ENCODE measurements at regions not wholly inside any gene's neighbourhood (a gene's known extent, or its start where the extent isn't known, plus 50 kb on each side); places are given as distances from the start of the nearest gene placed in this dataset.
A peak's percentile ranks its signal among the peaks of the same experiment; 100 is the strongest.

DNA sequence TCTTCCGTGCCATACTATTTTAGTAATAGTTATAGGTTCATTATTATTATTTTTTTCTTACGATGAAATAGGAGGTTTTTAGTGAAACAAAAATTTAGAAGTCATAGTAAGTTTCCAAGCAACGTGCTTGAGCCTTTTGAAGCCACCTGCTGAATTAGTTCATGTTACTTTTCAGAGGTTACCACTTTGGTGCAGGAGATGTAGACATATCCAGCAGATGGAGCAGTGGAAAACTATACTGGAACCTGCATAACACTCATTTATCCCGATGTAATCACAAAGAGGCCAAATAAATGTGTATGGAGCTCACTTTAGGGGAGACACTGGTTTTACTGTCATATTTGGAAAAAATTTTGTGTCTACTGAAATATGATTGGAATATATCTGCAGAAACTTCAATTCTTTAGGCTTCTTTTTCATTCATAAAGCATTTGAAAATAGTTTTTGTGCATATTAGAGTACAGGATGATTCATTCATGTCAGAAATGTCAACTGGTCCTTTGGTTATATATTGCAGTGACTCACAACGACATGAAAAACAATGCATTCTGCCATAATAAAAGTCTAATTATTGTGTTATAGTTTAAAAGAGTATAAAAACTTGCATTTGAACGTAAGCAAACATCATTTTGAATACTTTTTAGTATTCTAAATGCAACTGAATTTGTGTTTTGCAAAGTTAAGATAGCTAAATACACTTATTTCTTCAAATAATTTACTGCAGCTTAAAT lies 2182.9 kb upstream of the TENM3 start:
- Histone ChIP-seq H3K4me1 (peaks cover 12 to 28% (median 22%) of the 10 kb centered on the region in 4 donors), H3K36me3 (no peaks in the 10 kb centered on the region), H3K27ac (replicated peaks in 1 of 4) (no peak overlapping the region), H3K27me3 (peaks cover 5 to 59% (median 17%) of the 10 kb centered on the region in 4 donors), H3K9me3 (no peaks in the 10 kb centered on the region), H3K4me3 (peak overlapping the region in 1 of 4 donors; percentile 54)
- no peak for DNase-seq (ENCODE audit: extremely low spot score)
- intact Hi-C loops (cut with DNase I) = no loop called here
- WGBS = 28% methylated on average over 6 of the region's 6 CpGs
- TF ChIP-seq, protein P1, sequence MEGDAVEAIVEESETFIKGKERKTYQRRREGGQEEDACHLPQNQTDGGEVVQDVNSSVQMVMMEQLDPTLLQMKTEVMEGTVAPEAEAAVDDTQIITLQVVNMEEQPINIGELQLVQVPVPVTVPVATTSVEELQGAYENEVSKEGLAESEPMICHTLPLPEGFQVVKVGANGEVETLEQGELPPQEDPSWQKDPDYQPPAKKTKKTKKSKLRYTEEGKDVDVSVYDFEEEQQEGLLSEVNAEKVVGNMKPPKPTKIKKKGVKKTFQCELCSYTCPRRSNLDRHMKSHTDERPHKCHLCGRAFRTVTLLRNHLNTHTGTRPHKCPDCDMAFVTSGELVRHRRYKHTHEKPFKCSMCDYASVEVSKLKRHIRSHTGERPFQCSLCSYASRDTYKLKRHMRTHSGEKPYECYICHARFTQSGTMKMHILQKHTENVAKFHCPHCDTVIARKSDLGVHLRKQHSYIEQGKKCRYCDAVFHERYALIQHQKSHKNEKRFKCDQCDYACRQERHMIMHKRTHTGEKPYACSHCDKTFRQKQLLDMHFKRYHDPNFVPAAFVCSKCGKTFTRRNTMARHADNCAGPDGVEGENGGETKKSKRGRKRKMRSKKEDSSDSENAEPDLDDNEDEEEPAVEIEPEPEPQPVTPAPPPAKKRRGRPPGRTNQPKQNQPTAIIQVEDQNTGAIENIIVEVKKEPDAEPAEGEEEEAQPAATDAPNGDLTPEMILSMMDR (IDR thresholded peaks at IDR 0.05) = no peak
- TF ChIP-seq POLR2A (IDR thresholded peaks at IDR 0.05; ENCODE audit: low read depth) (no peak), EP300 (IDR thresholded peaks at IDR 0.05) (no peak), POLR2AphosphoS5 (IDR thresholded peaks at IDR 0.05) (no peak)

DNA sequence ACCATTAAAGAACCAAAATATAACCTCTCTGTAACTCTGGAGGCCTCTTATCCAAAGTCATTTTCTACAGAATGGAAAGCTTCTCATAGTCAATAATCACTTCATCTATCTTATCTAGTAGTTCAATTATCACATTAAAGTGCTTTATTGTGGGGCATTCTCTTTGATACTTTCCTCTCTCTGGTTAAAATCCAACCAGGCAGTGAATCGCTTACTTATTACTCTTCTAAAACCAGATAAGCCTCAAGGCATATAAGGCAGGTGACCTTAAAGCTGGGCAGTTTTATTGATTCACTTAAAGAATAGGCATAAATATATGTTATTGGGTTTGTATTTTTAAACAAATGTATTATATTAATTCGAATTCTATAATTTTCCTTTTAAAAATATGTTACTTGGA lies 2162.1 kb upstream of the TENM3 start:
- whole genome bisulfite sequencing = 77% methylated on average over 2 of the region's 2 CpGs
- intact Hi-C loops (cut with DNase I) = no loop called here
- Histone ChIP-seq H3K36me3 (no peaks in the 10 kb centered on the region), H3K27me3 (peaks cover 0 to 5% (median 0%) of the 10 kb centered on the region in 4 donors), H3K27ac (replicated peaks in 1 of 4) (no peak overlapping the region), H3K9me3 (no peaks in the 10 kb centered on the region), H3K4me1 (no peaks in the 10 kb centered on the region), H3K4me3 (no peak overlapping the region)
- DNase-seq (ENCODE audit: extremely low spot score) = no peak
- TF ChIP-seq EP300 (IDR thresholded peaks at IDR 0.05) = no peak
- no peak for TF ChIP-seq POLR2AphosphoS5 (IDR thresholded peaks at IDR 0.05)
- TF ChIP-seq POLR2A (IDR thresholded peaks at IDR 0.05; ENCODE audit: low read depth) = no peak
- TF ChIP-seq, protein P1 (IDR thresholded peaks at IDR 0.05) = no peak

DNA sequence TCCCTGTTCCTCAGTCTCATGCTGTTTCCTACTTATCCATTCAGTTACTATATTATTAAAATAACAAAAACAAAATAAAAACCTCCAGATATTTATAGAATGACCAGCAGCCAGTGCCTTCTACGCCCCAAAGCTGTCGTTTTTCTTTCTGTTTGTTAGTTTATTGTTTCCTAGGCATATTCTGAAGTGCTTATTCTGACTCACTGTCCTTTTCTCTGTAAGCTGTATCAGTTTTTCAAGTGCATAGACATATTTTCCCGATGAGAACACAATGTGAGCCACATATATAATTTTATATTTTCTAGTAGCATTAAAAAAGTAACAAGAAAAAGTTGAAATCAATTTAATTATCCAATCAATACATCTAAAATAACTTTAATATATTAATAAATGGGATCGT lies 2158.6 kb upstream of the TENM3 start:
- no peak overlapping the region for H3K27ac ChIP-seq (replicated peaks in 1 of 4)
- TF ChIP-seq POLR2AphosphoS5 (IDR thresholded peaks at IDR 0.05) (no peak), EP300 (IDR thresholded peaks at IDR 0.05) (no peak), POLR2A (IDR thresholded peaks at IDR 0.05; ENCODE audit: low read depth) (no peak)
- TF ChIP-seq, protein P1 (IDR thresholded peaks at IDR 0.05) = no peak
- WGBS = 52% methylated on average over 4 of the region's 4 CpGs
- H3K4me3 ChIP-seq = no peak overlapping the region
- H3K36me3 ChIP-seq = no peaks in the 10 kb centered on the region
- H3K27me3 ChIP-seq = no peaks in the 10 kb centered on the region
- no peaks in the 10 kb centered on the region for H3K4me1 ChIP-seq
- no peaks in the 10 kb centered on the region for H3K9me3 ChIP-seq
- DNase-seq (ENCODE audit: extremely low spot score) = no peak
- intact Hi-C loops (cut with DNase I) = no loop called here

DNA sequence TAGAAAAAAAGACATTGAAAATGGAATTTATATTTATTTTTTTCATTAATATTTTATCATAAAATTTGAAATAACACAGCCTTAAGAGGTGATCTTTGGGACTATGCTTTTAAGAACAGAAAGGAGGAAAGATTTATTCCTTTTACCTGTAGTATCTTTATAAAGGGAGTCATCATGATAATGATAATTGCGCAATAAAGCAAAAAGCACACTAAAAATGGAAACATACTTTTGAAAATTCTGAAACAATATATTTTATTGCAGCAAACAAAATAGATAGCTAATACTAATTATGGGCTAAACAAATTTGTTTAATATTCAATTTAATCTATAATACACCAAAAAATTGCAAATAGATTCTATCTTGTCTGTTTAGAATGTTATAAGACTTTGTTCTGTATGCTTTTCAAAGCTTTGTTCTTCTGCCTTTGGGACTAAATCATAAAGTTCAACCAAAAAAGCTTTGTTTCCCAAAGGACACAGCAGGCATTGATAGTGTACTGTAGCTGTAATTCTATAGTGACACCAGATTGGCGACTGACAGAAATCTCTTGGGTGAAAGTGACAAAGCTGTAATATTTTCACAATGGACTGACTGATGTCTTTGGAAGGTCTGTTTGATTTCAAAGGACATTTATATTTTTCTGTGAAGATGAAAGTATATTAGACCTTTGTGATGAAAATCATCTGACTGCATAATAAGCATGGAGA lies 2156.6 kb upstream of the TENM3 start:
- no peaks in the 10 kb centered on the region for H3K4me1 ChIP-seq
- TF ChIP-seq EP300 (IDR thresholded peaks at IDR 0.05) (no peak), POLR2A (IDR thresholded peaks at IDR 0.05; ENCODE audit: low read depth) (no peak), POLR2AphosphoS5 (IDR thresholded peaks at IDR 0.05) (no peak)
- TF ChIP-seq, protein P1 (IDR thresholded peaks at IDR 0.05) = no peak
- intact Hi-C loops (cut with DNase I) = no loop called here
- no peak overlapping the region for H3K27ac ChIP-seq (replicated peaks in 1 of 4)
- H3K27me3 ChIP-seq = no peaks in the 10 kb centered on the region
- H3K4me3 ChIP-seq = no peak overlapping the region
- 0% methylated on average over 2 of the region's 2 CpGs for WGBS
- no peak for DNase-seq (ENCODE audit: extremely low spot score)
- H3K36me3 ChIP-seq = no peaks in the 10 kb centered on the region
- no peaks in the 10 kb centered on the region for H3K9me3 ChIP-seq

All from esophagus muscularis mucosa (tissue), 4 donors.